Omental fat pad (tissue), 3 donors: ENCODE measurements at regions not wholly inside any gene's neighbourhood (a gene's known extent, or its start where the extent isn't known, plus 50 kb on each side); places are given as distances from the start of the nearest gene placed in this dataset.

Experiments
- ATAC-seq: fragments of 150-250 bp; one replicate; pipeline ENCODE4 v1.9.1; 2016; ENCODE audit warnings: mild to moderate bottlenecking, moderate library complexity; ENCODE audit not compliant: low FRiP score
- DNase-seq: peaks from one replicate; pipeline ENCODE4 v3.0.0-alpha.2; 2019; ENCODE audit warnings: low spot score
- CTCF ChIP-seq, 3 donors: fragments of 450-650 bp; IDR thresholded peaks; one replicate each; pipeline ENCODE4 v1.5.1; 2016 to 2017; ENCODE audit warnings: antibody characterized with exemption in 3 of 3, mild to moderate bottlenecking in 3 of 3, moderate library complexity in 2 of 3

- TF ChIP-seq CTCF (IDR thresholded peaks at IDR 0.05): no peak
- DNase-seq (no peak), ATAC-seq (no peak)
Measured at GRCh38 chr10:113967126-113967525, 76.5 kb upstream of the ADRB1 start.

GRCh38 chr10:113970641-113971040 lies 73.0 kb upstream of the ADRB1 start:
- no peak for DNase-seq
- ATAC-seq: no peak
- no peak for TF ChIP-seq CTCF (IDR thresholded peaks at IDR 0.05)

- ATAC-seq (no peak), DNase-seq (no peak)
- no peak for TF ChIP-seq CTCF (IDR thresholded peaks at IDR 0.05)
Measured at GRCh38 chr10:113971349-113971973, 72.2 kb upstream of the ADRB1 start.

- DNase-seq (no peak), ATAC-seq (no peak)
- TF ChIP-seq CTCF (IDR thresholded peaks at IDR 0.05): no peak
Measured at GRCh38 chr10:113977174-113977573, 66.5 kb upstream of the ADRB1 start.

- ATAC-seq (no peak), DNase-seq (no peak)
- TF ChIP-seq CTCF (IDR thresholded peaks at IDR 0.05): no peak
Measured at GRCh38 chr10:113978802-113979201, 64.9 kb upstream of the ADRB1 start.

GRCh38 chr10:113979409-113979808 lies 64.3 kb upstream of the ADRB1 start:
- ATAC-seq (no peak), DNase-seq (no peak)
- TF ChIP-seq CTCF (IDR thresholded peaks at IDR 0.05): no peak

GRCh38 chr10:113980408-113981087 lies 63.1 kb upstream of the ADRB1 start:
- no peak for ATAC-seq
- DNase-seq: no peak
- no peak for TF ChIP-seq CTCF (IDR thresholded peaks at IDR 0.05)
